ENCODE measurements at regions not wholly inside any gene's neighbourhood (a gene's known extent, or its start where the extent isn't known, plus 50 kb on each side); places are given as distances from the start of the nearest gene placed in this dataset.

GRCh38 chr2:133666621-133667020 is 98.4 kb upstream of the NCKAP5 start:
- ChIA-PET CTCF (no interaction called here), RAD21 (ENCODE audit: unreplicated experiment) (no interaction called here), POLR2A (no interaction called here), SMC1A (ENCODE audit: uncharacterized antibody, unreplicated experiment) (no interaction called here)
- no peak overlapping the region for H2AFZ ChIP-seq (ENCODE audit: control insufficient read depth, low read depth, low read length)
- H3K79me2 ChIP-seq (ENCODE audit: control insufficient read depth, insufficient read depth, low read length): no peaks in the 10 kb centered on the region
- DNase-seq (ENCODE audit: low read depth, low spot score) (no peak), ATAC-seq (no peak), FAIRE-seq (no peak)
- no peak for TF ChIP-seq CEBPB (IDR thresholded peaks at IDR 0.05; ENCODE audit: borderline replicate concordance in 1 of 2, low read depth in 2 of 2, low read length in 2 of 2)
- no peak for TF ChIP-seq IRF5 (IDR thresholded peaks at IDR 0.05; ENCODE audit: borderline replicate concordance)
- BruUV-seq (replicated peaks): no TSS peak
- H3K4me2 ChIP-seq (ENCODE audit: control insufficient read depth, insufficient read depth): no peak overlapping the region
- H3K9me3 ChIP-seq (replicated peaks; ENCODE audit: control insufficient read depth, insufficient read depth, low read length): no peaks in the 10 kb centered on the region
- 0% methylated on average over 1 of the region's 1 CpG for WGBS (ENCODE audit: insufficient coverage, insufficient replicate concordance, low lambda C conversion rate, missing lambda C conversion rate)
- no peak overlapping the region for H3K27ac ChIP-seq (ENCODE audit: control insufficient read depth, insufficient read depth)
- in situ Hi-C loops (cut with MboI): no loop called here
- no peaks in the 10 kb centered on the region for H3K27me3 ChIP-seq (replicated peaks in 1 of 2; ENCODE audit: control insufficient read depth in 2 of 2, insufficient read depth in 2 of 2, low read length in 1 of 2)
- no peaks in the 10 kb centered on the region for H3K4me1 ChIP-seq (ENCODE audit: control insufficient read depth, insufficient read depth, low read length)
- H4K20me1 ChIP-seq (ENCODE audit: control insufficient read depth, insufficient read depth): no peaks in the 10 kb centered on the region
- H3K36me3 ChIP-seq (ENCODE audit: control insufficient read depth in 2 of 2, insufficient read depth in 2 of 2, low read length in 1 of 2): no peaks in the 10 kb centered on the region
- intact Hi-C loops (cut with micrococcal nuclease; ENCODE audit: unreplicated experiment): no loop called here
- no peak overlapping the region for H3K4me3 ChIP-seq
- no peak overlapping the region for H3K9ac ChIP-seq (ENCODE audit: control insufficient read depth, insufficient read depth, low read length)

DNA sequence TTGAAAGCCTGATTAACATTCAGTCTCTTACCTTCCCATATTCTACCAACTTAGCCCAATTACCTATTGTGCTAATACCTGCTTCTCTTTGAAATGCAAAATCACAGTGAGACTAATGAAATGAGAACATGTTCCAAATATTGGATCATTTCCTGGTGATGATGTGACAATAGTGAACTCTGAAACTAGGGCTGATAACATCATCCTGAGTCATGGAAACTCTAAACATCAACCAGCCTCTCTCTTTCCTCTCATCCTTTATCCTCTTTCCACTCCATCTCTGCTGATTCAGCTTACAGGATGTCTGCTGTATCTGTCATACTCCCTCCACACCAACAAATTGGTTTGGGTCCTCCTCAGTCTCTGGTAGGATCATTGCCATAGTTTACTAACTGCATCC is 98.8 kb upstream of the NCKAP5 start:
- in situ Hi-C loops (cut with MboI): no loop called here
- no peak overlapping the region for H3K4me3 ChIP-seq
- POLR2A ChIA-PET: no interaction called here
- TF ChIP-seq, protein P1, sequence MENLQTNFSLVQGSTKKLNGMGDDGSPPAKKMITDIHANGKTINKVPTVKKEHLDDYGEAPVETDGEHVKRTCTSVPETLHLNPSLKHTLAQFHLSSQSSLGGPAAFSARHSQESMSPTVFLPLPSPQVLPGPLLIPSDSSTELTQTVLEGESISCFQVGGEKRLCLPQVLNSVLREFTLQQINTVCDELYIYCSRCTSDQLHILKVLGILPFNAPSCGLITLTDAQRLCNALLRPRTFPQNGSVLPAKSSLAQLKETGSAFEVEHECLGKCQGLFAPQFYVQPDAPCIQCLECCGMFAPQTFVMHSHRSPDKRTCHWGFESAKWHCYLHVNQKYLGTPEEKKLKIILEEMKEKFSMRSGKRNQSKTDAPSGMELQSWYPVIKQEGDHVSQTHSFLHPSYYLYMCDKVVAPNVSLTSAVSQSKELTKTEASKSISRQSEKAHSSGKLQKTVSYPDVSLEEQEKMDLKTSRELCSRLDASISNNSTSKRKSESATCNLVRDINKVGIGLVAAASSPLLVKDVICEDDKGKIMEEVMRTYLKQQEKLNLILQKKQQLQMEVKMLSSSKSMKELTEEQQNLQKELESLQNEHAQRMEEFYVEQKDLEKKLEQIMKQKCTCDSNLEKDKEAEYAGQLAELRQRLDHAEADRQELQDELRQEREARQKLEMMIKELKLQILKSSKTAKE (IDR thresholded peaks at IDR 0.05; ENCODE audit: low read depth, poor library complexity, severe bottlenecking): no peak
- TF ChIP-seq USF1 (IDR thresholded peaks at IDR 0.05; ENCODE audit: borderline replicate concordance, extremely low read length, insufficient read depth, low read depth, low read length): no peak
- TF ChIP-seq, protein P2, sequence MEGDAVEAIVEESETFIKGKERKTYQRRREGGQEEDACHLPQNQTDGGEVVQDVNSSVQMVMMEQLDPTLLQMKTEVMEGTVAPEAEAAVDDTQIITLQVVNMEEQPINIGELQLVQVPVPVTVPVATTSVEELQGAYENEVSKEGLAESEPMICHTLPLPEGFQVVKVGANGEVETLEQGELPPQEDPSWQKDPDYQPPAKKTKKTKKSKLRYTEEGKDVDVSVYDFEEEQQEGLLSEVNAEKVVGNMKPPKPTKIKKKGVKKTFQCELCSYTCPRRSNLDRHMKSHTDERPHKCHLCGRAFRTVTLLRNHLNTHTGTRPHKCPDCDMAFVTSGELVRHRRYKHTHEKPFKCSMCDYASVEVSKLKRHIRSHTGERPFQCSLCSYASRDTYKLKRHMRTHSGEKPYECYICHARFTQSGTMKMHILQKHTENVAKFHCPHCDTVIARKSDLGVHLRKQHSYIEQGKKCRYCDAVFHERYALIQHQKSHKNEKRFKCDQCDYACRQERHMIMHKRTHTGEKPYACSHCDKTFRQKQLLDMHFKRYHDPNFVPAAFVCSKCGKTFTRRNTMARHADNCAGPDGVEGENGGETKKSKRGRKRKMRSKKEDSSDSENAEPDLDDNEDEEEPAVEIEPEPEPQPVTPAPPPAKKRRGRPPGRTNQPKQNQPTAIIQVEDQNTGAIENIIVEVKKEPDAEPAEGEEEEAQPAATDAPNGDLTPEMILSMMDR (IDR thresholded peaks at IDR 0.05 in 2 of 3, conservative IDR thresholded peaks at IDR 0.05 in 1 of 3; ENCODE audit: control insufficient read depth in 2 of 3, extremely low read depth in 1 of 3, insufficient read depth in 1 of 3, low read depth in 3 of 3, low read length in 3 of 3): no peak
- no peak for TF ChIP-seq ZNF24 (IDR thresholded peaks at IDR 0.05)
- no peak for TF ChIP-seq TAF1 (IDR thresholded peaks at IDR 0.05; ENCODE audit: borderline replicate concordance, low read depth, low read length)
- TF ChIP-seq NBN (IDR thresholded peaks at IDR 0.05): no peak
- TF ChIP-seq CREB1 (IDR thresholded peaks at IDR 0.05; ENCODE audit: low read depth): no peak
- no peak for TF ChIP-seq HCFC1 (IDR thresholded peaks at IDR 0.05; ENCODE audit: low read length)
- no peak for TF ChIP-seq YBX1 (IDR thresholded peaks at IDR 0.05)

More for the DNA sequence above, 98.8 kb upstream of the NCKAP5 start:
- no peaks in the 10 kb centered on the region for H4K20me1 ChIP-seq (ENCODE audit: control insufficient read depth, insufficient read depth)
- DNase-seq (ENCODE audit: low read depth, low spot score) (no peak), ATAC-seq (no peak), FAIRE-seq (no peak)
- H2AFZ ChIP-seq (ENCODE audit: control insufficient read depth, low read depth, low read length): no peak overlapping the region
- H3K27ac ChIP-seq (ENCODE audit: control insufficient read depth, insufficient read depth): no peak overlapping the region
- ChIA-PET CTCF (no interaction called here), SMC1A (ENCODE audit: uncharacterized antibody, unreplicated experiment) (no interaction called here), RAD21 (ENCODE audit: unreplicated experiment) (no interaction called here)
- H3K4me1 ChIP-seq (ENCODE audit: control insufficient read depth, insufficient read depth, low read length): no peaks in the 10 kb centered on the region
- H3K36me3 ChIP-seq (ENCODE audit: control insufficient read depth in 2 of 2, insufficient read depth in 2 of 2, low read length in 1 of 2): no peaks in the 10 kb centered on the region
- no peaks in the 10 kb centered on the region for H3K27me3 ChIP-seq (replicated peaks in 1 of 2; ENCODE audit: control insufficient read depth in 2 of 2, insufficient read depth in 2 of 2, low read length in 1 of 2)
- H3K9ac ChIP-seq (ENCODE audit: control insufficient read depth, insufficient read depth, low read length): no peak overlapping the region
- no peaks in the 10 kb centered on the region for H3K79me2 ChIP-seq (ENCODE audit: control insufficient read depth, insufficient read depth, low read length)
- no peak overlapping the region for H3K4me2 ChIP-seq (ENCODE audit: control insufficient read depth, insufficient read depth)
- BruUV-seq (replicated peaks): no TSS peak
- H3K9me3 ChIP-seq (replicated peaks; ENCODE audit: control insufficient read depth, insufficient read depth, low read length): no peaks in the 10 kb centered on the region
- intact Hi-C loops (cut with micrococcal nuclease; ENCODE audit: unreplicated experiment): no loop called here

Measured in GM12878 (cell line).